CD8-positive, alpha-beta memory T cell (primary cell): ENCODE measurements at regions not wholly inside any gene's neighbourhood (a gene's known extent, or its start where the extent isn't known, plus 50 kb on each side); places are given as distances from the start of the nearest gene placed in this dataset.

Experiments
- CTCF ChIA-PET: fragments of 350-600 bp; sonication (Branson Sonifier 250); formaldehyde crosslinking; loops from one replicate; lab custom pipeline; 2021; ENCODE audit warnings: antibody characterized with exemption; lab: Charles Lee
- POLR2A ChIA-PET: fragments of 350-600 bp; sonication (Branson Sonifier 250); formaldehyde crosslinking; loops from one replicate; lab custom pipeline; 2021; ENCODE audit warnings: antibody characterized with exemption; lab: Charles Lee
- DNase-seq, 5 donors: peaks; one replicate each; pipeline versions ENCODE4 v3.0.0 to v3.0.0-alpha.2; 2020 to 2022; ENCODE audit warnings: mixed read lengths in 1 of 5
- H3K27ac ChIP-seq: one replicate; pipeline ENCODE4 v1.7.0; 2013; ENCODE audit warnings: low read depth, mild to moderate bottlenecking, low read length, moderate library complexity
- H3K27me3 ChIP-seq: 2 replicates; pipeline ENCODE4 v1.7.0; 2013; ENCODE audit warnings: low read length, mild to moderate bottlenecking; ENCODE audit not compliant: insufficient read depth, poor library complexity, severe bottlenecking
- H3K36me3 ChIP-seq: 2 replicates; pipeline ENCODE4 v1.7.0; 2013; ENCODE audit warnings: mild to moderate bottlenecking, low read length, moderate library complexity; ENCODE audit not compliant: insufficient read depth
- H3K4me1 ChIP-seq: 2 replicates; pipeline ENCODE4 v1.7.0; 2013; ENCODE audit warnings: mild to moderate bottlenecking, low read length, moderate library complexity; ENCODE audit not compliant: insufficient read depth
- H3K4me3 ChIP-seq: 2 replicates; pipeline ENCODE4 v1.7.0; 2013; ENCODE audit warnings: mild to moderate bottlenecking, low read length
- H3K9me3 ChIP-seq: 2 replicates; pipeline ENCODE4 v1.7.0; 2013; ENCODE audit warnings: mild to moderate bottlenecking, low read length
- H3K27ac Mint-ChIP-seq, 8 donors: one replicate each; pipeline ENCODE4 v1.8.0; 2020 to 2021; ENCODE audit warnings: mixed read lengths in 8 of 8, mild to moderate bottlenecking in 6 of 8, inconsistent platforms in 3 of 8, moderate library complexity in 3 of 8
- H3K27me3 Mint-ChIP-seq, 2 donors: one replicate each; pipeline ENCODE4 v1.8.0; 2020 to 2021; ENCODE audit warnings: mixed read lengths in 2 of 2, mild to moderate bottlenecking in 1 of 2, moderate library complexity in 1 of 2
- H3K36me3 Mint-ChIP-seq, 3 donors: one replicate each; pipeline ENCODE4 v1.8.0; 2020 to 2021; ENCODE audit warnings: mixed read lengths in 3 of 3, inconsistent platforms in 1 of 3, mild to moderate bottlenecking in 1 of 3
- H3K4me1 Mint-ChIP-seq, 3 donors: one replicate each; pipeline ENCODE4 v1.8.0; 2020 to 2021; ENCODE audit warnings: mixed read lengths in 3 of 3, inconsistent platforms in 1 of 3, mild to moderate bottlenecking in 1 of 3
- H3K4me3 Mint-ChIP-seq, 7 donors: one replicate each; pipeline ENCODE4 v1.8.0; 2020 to 2021; ENCODE audit warnings: mixed read lengths in 7 of 7, mild to moderate bottlenecking in 6 of 7, moderate library complexity in 4 of 7, inconsistent platforms in 2 of 7
- H3K9me3 Mint-ChIP-seq, 5 donors: one replicate each; pipeline ENCODE4 v1.8.0; 2020 to 2022; ENCODE audit warnings: mixed read lengths in 5 of 5, mild to moderate bottlenecking in 3 of 5, moderate library complexity in 2 of 5, inconsistent platforms in 1 of 5

- Histone ChIP-seq H3K27me3 (no peaks in the 10 kb centered on the region), H3K9me3 (no peaks in the 10 kb centered on the region), H3K4me3 (no peak overlapping the region), H3K4me1 (peaks cover 5% of the 10 kb centered on the region), H3K27ac (peak overlapping the region; percentile 43), H3K36me3 (no peaks in the 10 kb centered on the region)
- Mint-ChIP-seq H3K36me3 (no peaks in the 10 kb centered on the region), H3K27ac (peak overlapping the region in 7 of 8 donors; percentile 52 to 82 (median 66)), H3K27me3 (peaks cover 0 to 6% of the 10 kb centered on the region in 2 donors), H3K4me3 (peak overlapping the region in 4 of 7 donors; percentile 16 to 50 (median 24)), H3K4me1 (peaks cover 12 to 24% (median 17%) of the 10 kb centered on the region in 3 donors), H3K9me3 (no peaks in the 10 kb centered on the region)
- DNase-seq: peak in 2 of 5 donors; percentile 4 to 61
- ChIA-PET CTCF (no interaction called here), POLR2A (no interaction called here)
Measured at GRCh38 chr2:88269836-88270235, 99.7 kb downstream of the THNSL2 start.

DNA sequence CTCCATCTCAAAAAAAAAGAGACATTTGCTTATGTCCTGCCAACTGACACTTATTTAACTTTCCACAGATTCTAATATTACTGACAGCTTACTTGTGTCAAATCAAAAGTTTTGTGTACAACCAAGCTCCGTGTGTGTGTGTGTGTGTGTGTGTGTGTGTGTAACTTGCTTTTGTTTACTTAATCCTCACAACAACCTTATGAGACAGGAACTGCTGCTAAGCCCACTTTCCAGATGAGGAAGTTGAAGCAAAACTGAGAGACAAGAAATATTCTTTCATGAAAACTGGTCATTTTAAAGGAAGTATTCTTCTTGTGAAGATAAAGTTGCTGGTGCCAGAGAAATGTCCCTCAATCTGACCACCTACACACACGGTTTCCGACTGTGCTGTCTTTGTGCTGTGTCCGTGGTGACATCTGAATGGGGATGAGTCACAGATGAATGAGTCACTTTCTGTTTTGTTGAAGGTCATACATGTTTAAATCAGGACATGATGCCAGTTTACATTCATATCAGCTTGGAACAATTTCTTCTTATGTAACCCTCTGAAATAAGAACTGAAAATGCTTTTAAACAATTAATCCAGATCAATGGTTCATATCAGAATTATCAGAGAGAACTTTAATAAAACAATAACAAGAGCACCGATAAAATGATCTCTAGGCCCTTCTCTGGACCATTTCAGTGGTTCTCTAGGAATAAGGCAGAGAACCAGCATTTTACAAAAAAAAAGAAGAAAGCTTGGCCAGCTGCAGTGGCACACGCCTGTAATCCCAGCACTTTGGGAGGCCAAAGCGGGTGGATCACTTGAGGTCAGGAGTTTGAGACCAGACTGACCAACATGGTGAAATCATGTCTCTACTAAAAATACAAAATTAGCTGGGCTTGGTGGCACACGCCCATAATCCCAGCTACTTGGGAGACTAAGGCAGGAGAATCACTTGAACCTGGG is 95.5 kb downstream of the THNSL2 start:
- DNase-seq: no peak
- H3K36me3 Mint-ChIP-seq: no peaks in the 10 kb centered on the region
- peaks cover 5 to 15% of the 10 kb centered on the region in 2 donors for H3K27me3 Mint-ChIP-seq
- Histone ChIP-seq H3K4me1 (peaks cover 5% of the 10 kb centered on the region), H3K36me3 (no peaks in the 10 kb centered on the region), H3K4me3 (no peak overlapping the region), H3K27ac (no peak overlapping the region), H3K9me3 (no peaks in the 10 kb centered on the region), H3K27me3 (no peaks in the 10 kb centered on the region)
- ChIA-PET CTCF (interaction anchor here (1.0 to 1.1 kb wide), 2 partner anchors 12 to 15 kb away, joined by 3 read pairs; no protein-coding TSS in a partner anchor), POLR2A (no interaction called here)
- peak overlapping the region in 7 of 8 donors; percentile 20 to 83 (median 67) for H3K27ac Mint-ChIP-seq
- H3K9me3 Mint-ChIP-seq: no peaks in the 10 kb centered on the region
- peak overlapping the region in 4 of 7 donors; percentile 20 to 52 (median 34) for H3K4me3 Mint-ChIP-seq
- H3K4me1 Mint-ChIP-seq: peaks cover 12 to 24% (median 17%) of the 10 kb centered on the region in 3 donors

GRCh38 chr2:88263861-88264260 is 93.7 kb downstream of the THNSL2 start:
- Mint-ChIP-seq H3K27ac (no peak overlapping the region), H3K9me3 (no peaks in the 10 kb centered on the region), H3K36me3 (no peaks in the 10 kb centered on the region), H3K27me3 (peaks cover 5 to 18% of the 10 kb centered on the region in 2 donors), H3K4me1 (peaks cover 4 to 8% (median 7%) of the 10 kb centered on the region in 3 donors), H3K4me3 (no peak overlapping the region)
- ChIA-PET POLR2A (no interaction called here), CTCF (no interaction called here)
- Histone ChIP-seq H3K27ac (no peak overlapping the region), H3K4me1 (no peaks in the 10 kb centered on the region), H3K4me3 (no peak overlapping the region), H3K36me3 (no peaks in the 10 kb centered on the region), H3K27me3 (no peaks in the 10 kb centered on the region), H3K9me3 (no peaks in the 10 kb centered on the region)
- no peak for DNase-seq

- no peaks in the 10 kb centered on the region for H3K36me3 ChIP-seq
- no peaks in the 10 kb centered on the region for H3K4me1 ChIP-seq
- no peaks in the 10 kb centered on the region for H3K9me3 ChIP-seq
- peaks cover 7 to 26% of the 10 kb centered on the region in 2 donors for H3K27me3 Mint-ChIP-seq
- no peak overlapping the region for H3K4me3 ChIP-seq
- POLR2A ChIA-PET: no interaction called here
- DNase-seq: no peak
- no peak overlapping the region for H3K4me3 Mint-ChIP-seq
- H3K27me3 ChIP-seq: no peaks in the 10 kb centered on the region
- no peak overlapping the region for H3K27ac ChIP-seq
- no peaks in the 10 kb centered on the region for H3K36me3 Mint-ChIP-seq
- no peaks in the 10 kb centered on the region for H3K9me3 Mint-ChIP-seq
- H3K4me1 Mint-ChIP-seq: peaks cover 4 to 7% (median 7%) of the 10 kb centered on the region in 3 donors
- no peak overlapping the region for H3K27ac Mint-ChIP-seq
- CTCF ChIA-PET: no interaction called here
Measured at GRCh38 chr2:88261725-88262124, 91.6 kb downstream of the THNSL2 start.

- no peak overlapping the region for H3K4me3 Mint-ChIP-seq
Measured at GRCh38 chr2:88258208-88258607, 88.1 kb downstream of the THNSL2 start.

GRCh38 chr2:88254437-88255091 is 84.4 kb downstream of the THNSL2 start:
- Mint-ChIP-seq H3K4me3 (no peak overlapping the region), H3K36me3 (no peaks in the 10 kb centered on the region), H3K27me3 (peaks cover 12 to 20% of the 10 kb centered on the region in 2 donors), H3K4me1 (peaks cover 3 to 5% (median 5%) of the 10 kb centered on the region in 3 donors), H3K27ac (no peak overlapping the region), H3K9me3 (no peaks in the 10 kb centered on the region)
- H3K4me3 ChIP-seq: no peak overlapping the region
- no peaks in the 10 kb centered on the region for H3K4me1 ChIP-seq
- ChIA-PET CTCF (interaction anchor here (0.9 to 1.5 kb wide), 2 partner anchors 10 to 27 kb away, joined by 3 read pairs; no protein-coding TSS in a partner anchor), POLR2A (no interaction called here)
- no peaks in the 10 kb centered on the region for H3K36me3 ChIP-seq
- no peaks in the 10 kb centered on the region for H3K9me3 ChIP-seq
- H3K27me3 ChIP-seq: no peaks in the 10 kb centered on the region
- no peak overlapping the region for H3K27ac ChIP-seq
- no peak for DNase-seq

More at GRCh38 chr2:88258208-88258607, 88.1 kb downstream of the THNSL2 start:
- no peak for DNase-seq
- Histone ChIP-seq H3K4me1 (no peaks in the 10 kb centered on the region), H3K27ac (no peak overlapping the region), H3K27me3 (no peaks in the 10 kb centered on the region), H3K9me3 (no peaks in the 10 kb centered on the region), H3K4me3 (no peak overlapping the region), H3K36me3 (no peaks in the 10 kb centered on the region)
- H3K9me3 Mint-ChIP-seq: no peaks in the 10 kb centered on the region
- H3K4me1 Mint-ChIP-seq: peaks cover 3 to 5% (median 5%) of the 10 kb centered on the region in 3 donors
- CTCF ChIA-PET: no interaction called here
- peaks cover 10 to 18% of the 10 kb centered on the region in 2 donors for H3K27me3 Mint-ChIP-seq
- H3K36me3 Mint-ChIP-seq: no peaks in the 10 kb centered on the region
- POLR2A ChIA-PET: no interaction called here
- no peak overlapping the region for H3K27ac Mint-ChIP-seq

GRCh38 chr2:88253997-88254396 is 83.9 kb downstream of the THNSL2 start:
- DNase-seq: no peak
- POLR2A ChIA-PET: no interaction called here

More at GRCh38 chr2:88253997-88254396, 83.9 kb downstream of the THNSL2 start:
- Histone ChIP-seq H3K4me3 (no peak overlapping the region), H3K4me1 (no peaks in the 10 kb centered on the region), H3K27me3 (no peaks in the 10 kb centered on the region), H3K27ac (no peak overlapping the region), H3K9me3 (no peaks in the 10 kb centered on the region), H3K36me3 (no peaks in the 10 kb centered on the region)
- peaks cover 15 to 20% of the 10 kb centered on the region in 2 donors for H3K27me3 Mint-ChIP-seq
- H3K4me1 Mint-ChIP-seq: peaks cover 3 to 5% (median 5%) of the 10 kb centered on the region in 3 donors
- no peaks in the 10 kb centered on the region for H3K9me3 Mint-ChIP-seq
- CTCF ChIA-PET: interaction anchor here (0.9 to 1.5 kb wide), 2 partner anchors 11 to 28 kb away, joined by 3 read pairs; no protein-coding TSS in a partner anchor
- no peak overlapping the region for H3K27ac Mint-ChIP-seq
- no peak overlapping the region for H3K4me3 Mint-ChIP-seq
- no peaks in the 10 kb centered on the region for H3K36me3 Mint-ChIP-seq
